HEK293 (cell line): ENCODE measurements at regions not wholly inside any gene's neighbourhood (a gene's known extent, or its start where the extent isn't known, plus 50 kb on each side); places are given as distances from the start of the nearest gene placed in this dataset.

Experiments used
- GLIS2 ChIP-seq: fragments of 450-650 bp; formaldehyde crosslinking; IDR thresholded peaks from 2 replicates; pipeline ENCODE4 v1.5.1; 2016; ENCODE audit warnings: missing biosample characterization, missing genetic modification characterization
- KLF8 ChIP-seq: fragments of 450-650 bp; formaldehyde crosslinking; IDR thresholded peaks from 2 replicates; pipeline ENCODE4 v1.5.1; 2016; ENCODE audit warnings: missing biosample characterization, missing genetic modification characterization
- MYNN ChIP-seq: fragments of 450-650 bp; formaldehyde crosslinking; IDR thresholded peaks from 2 replicates; pipeline ENCODE4 v1.5.1; 2016; ENCODE audit warnings: missing biosample characterization, missing genetic modification characterization, borderline replicate concordance
- YY1 ChIP-seq: fragments of 450-650 bp; formaldehyde crosslinking; IDR thresholded peaks from 2 replicates; pipeline ENCODE4 v1.5.1; 2018; ENCODE audit warnings: missing biosample characterization, missing genetic modification characterization
- ZNF121 ChIP-seq: fragments of 450-650 bp; formaldehyde crosslinking; IDR thresholded peaks from 2 replicates; pipeline ENCODE4 v1.5.1; 2016; ENCODE audit warnings: missing biosample characterization, missing genetic modification characterization
- ZNF146 ChIP-seq: fragments of 450-650 bp; formaldehyde crosslinking; IDR thresholded peaks from 2 replicates; pipeline ENCODE4 v1.5.1; 2016; ENCODE audit warnings: missing biosample characterization, missing genetic modification characterization
- ZNF335 ChIP-seq: fragments of 450-650 bp; formaldehyde crosslinking; conservative IDR thresholded peaks from 2 replicates; pipeline ENCODE4 v1.5.1; 2016; ENCODE audit warnings: missing biosample characterization, missing genetic modification characterization
- TF ChIP-seq, protein P1 (sequence below): fragments of 450-650 bp; formaldehyde crosslinking; IDR thresholded peaks from 2 replicates; pipeline ENCODE4 v1.5.1; 2017; ENCODE audit warnings: missing biosample characterization, missing genetic modification characterization
- TF ChIP-seq, protein P2 (sequence below): fragments of 450-650 bp; formaldehyde crosslinking; IDR thresholded peaks from 2 replicates; pipeline ENCODE4 v1.5.1; 2016; ENCODE audit warnings: missing biosample characterization, missing genetic modification characterization
- TF ChIP-seq, protein P3 (sequence below): fragments of 450-650 bp; formaldehyde crosslinking; IDR thresholded peaks from 2 replicates; pipeline ENCODE4 v1.5.1; 2016; ENCODE audit warnings: missing biosample characterization, missing genetic modification characterization

DNA sequence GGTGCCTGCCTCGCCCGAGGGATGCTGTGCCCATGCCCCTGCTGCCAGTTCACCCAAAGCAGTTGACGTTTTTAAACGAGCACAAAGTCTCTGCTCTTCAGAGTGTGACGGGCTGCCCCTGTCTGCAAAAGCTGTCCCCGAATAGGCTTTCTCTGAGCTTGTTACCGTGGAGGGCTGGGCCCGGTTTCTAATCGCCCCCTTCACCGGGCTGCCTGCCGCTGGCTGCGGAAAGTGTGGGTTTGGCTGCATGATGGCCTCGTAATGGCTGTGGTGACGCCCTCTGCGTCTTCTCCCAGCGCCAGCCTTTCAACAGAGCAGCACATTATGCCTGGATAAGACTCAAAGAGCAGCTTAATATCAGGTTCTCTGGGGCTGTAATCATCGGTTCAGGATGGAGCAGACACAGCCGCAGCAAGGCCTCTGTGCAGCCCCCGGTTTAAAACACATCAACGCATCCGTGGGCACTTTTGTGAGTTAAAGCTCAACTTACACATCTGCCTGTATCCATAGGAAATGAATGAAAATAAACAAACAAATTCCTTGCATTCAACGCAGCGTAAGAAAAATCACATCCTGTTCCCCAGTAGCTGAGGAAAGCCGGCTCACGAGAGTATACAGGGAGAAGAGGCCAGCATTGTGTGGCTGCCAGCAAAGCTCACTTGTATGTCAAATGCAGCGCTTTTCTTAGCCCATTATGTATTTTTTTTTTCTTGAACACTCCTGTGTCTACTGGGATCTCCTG lies 166.4 kb upstream of the SOX1 start:
- no peak for TF ChIP-seq GLIS2 (tag by site-specific recombination)
- TF ChIP-seq, protein P1, sequence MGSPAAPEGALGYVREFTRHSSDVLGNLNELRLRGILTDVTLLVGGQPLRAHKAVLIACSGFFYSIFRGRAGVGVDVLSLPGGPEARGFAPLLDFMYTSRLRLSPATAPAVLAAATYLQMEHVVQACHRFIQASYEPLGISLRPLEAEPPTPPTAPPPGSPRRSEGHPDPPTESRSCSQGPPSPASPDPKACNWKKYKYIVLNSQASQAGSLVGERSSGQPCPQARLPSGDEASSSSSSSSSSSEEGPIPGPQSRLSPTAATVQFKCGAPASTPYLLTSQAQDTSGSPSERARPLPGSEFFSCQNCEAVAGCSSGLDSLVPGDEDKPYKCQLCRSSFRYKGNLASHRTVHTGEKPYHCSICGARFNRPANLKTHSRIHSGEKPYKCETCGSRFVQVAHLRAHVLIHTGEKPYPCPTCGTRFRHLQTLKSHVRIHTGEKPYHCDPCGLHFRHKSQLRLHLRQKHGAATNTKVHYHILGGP (tag by site-specific recombination): no peak
- TF ChIP-seq ZNF335 (tag by site-specific recombination): no peak
- no peak for TF ChIP-seq ZNF121 (tag by site-specific recombination)
- TF ChIP-seq, protein P2, sequence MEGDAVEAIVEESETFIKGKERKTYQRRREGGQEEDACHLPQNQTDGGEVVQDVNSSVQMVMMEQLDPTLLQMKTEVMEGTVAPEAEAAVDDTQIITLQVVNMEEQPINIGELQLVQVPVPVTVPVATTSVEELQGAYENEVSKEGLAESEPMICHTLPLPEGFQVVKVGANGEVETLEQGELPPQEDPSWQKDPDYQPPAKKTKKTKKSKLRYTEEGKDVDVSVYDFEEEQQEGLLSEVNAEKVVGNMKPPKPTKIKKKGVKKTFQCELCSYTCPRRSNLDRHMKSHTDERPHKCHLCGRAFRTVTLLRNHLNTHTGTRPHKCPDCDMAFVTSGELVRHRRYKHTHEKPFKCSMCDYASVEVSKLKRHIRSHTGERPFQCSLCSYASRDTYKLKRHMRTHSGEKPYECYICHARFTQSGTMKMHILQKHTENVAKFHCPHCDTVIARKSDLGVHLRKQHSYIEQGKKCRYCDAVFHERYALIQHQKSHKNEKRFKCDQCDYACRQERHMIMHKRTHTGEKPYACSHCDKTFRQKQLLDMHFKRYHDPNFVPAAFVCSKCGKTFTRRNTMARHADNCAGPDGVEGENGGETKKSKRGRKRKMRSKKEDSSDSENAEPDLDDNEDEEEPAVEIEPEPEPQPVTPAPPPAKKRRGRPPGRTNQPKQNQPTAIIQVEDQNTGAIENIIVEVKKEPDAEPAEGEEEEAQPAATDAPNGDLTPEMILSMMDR: no peak
- TF ChIP-seq, protein P3, sequence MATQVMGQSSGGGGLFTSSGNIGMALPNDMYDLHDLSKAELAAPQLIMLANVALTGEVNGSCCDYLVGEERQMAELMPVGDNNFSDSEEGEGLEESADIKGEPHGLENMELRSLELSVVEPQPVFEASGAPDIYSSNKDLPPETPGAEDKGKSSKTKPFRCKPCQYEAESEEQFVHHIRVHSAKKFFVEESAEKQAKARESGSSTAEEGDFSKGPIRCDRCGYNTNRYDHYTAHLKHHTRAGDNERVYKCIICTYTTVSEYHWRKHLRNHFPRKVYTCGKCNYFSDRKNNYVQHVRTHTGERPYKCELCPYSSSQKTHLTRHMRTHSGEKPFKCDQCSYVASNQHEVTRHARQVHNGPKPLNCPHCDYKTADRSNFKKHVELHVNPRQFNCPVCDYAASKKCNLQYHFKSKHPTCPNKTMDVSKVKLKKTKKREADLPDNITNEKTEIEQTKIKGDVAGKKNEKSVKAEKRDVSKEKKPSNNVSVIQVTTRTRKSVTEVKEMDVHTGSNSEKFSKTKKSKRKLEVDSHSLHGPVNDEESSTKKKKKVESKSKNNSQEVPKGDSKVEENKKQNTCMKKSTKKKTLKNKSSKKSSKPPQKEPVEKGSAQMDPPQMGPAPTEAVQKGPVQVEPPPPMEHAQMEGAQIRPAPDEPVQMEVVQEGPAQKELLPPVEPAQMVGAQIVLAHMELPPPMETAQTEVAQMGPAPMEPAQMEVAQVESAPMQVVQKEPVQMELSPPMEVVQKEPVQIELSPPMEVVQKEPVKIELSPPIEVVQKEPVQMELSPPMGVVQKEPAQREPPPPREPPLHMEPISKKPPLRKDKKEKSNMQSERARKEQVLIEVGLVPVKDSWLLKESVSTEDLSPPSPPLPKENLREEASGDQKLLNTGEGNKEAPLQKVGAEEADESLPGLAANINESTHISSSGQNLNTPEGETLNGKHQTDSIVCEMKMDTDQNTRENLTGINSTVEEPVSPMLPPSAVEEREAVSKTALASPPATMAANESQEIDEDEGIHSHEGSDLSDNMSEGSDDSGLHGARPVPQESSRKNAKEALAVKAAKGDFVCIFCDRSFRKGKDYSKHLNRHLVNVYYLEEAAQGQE (tag by site-specific recombination): no peak
- TF ChIP-seq MYNN (tag by site-specific recombination): no peak
- no peak for TF ChIP-seq YY1 (tag by site-specific recombination)
- no peak for TF ChIP-seq KLF8 (tag by site-specific recombination)
- TF ChIP-seq ZNF146: no peak
